ENCODE measurements at regions not wholly inside any gene's neighbourhood (a gene's known extent, or its start where the extent isn't known, plus 50 kb on each side); places are given as distances from the start of the nearest gene placed in this dataset.

GRCh38 chr2:189254268-189254883 lies 74.8 kb upstream of the COL5A2 start:
- TF ChIP-seq, protein P1, sequence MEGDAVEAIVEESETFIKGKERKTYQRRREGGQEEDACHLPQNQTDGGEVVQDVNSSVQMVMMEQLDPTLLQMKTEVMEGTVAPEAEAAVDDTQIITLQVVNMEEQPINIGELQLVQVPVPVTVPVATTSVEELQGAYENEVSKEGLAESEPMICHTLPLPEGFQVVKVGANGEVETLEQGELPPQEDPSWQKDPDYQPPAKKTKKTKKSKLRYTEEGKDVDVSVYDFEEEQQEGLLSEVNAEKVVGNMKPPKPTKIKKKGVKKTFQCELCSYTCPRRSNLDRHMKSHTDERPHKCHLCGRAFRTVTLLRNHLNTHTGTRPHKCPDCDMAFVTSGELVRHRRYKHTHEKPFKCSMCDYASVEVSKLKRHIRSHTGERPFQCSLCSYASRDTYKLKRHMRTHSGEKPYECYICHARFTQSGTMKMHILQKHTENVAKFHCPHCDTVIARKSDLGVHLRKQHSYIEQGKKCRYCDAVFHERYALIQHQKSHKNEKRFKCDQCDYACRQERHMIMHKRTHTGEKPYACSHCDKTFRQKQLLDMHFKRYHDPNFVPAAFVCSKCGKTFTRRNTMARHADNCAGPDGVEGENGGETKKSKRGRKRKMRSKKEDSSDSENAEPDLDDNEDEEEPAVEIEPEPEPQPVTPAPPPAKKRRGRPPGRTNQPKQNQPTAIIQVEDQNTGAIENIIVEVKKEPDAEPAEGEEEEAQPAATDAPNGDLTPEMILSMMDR (IDR thresholded peaks at IDR 0.05; ENCODE audit: unreplicated experiment): no peak
- intact Hi-C loops (cut with micrococcal nuclease; ENCODE audit: unreplicated experiment): no loop called here
- no peaks in the 10 kb centered on the region for H3K27me3 Mint-ChIP-seq (ENCODE audit: unreplicated experiment)
- no peak for DNase-seq
- no TSS peak for BruUV-seq (replicated peaks)
- CTCF ChIA-PET: no interaction called here
- peaks cover 7% of the 10 kb centered on the region for H3K4me1 Mint-ChIP-seq (ENCODE audit: low read depth, unreplicated experiment)
- no peaks in the 10 kb centered on the region for H3K36me3 Mint-ChIP-seq (ENCODE audit: insufficient read depth, unreplicated experiment)
- no peak overlapping the region for H3K4me3 Mint-ChIP-seq (ENCODE audit: low read depth, unreplicated experiment)
- H3K27ac Mint-ChIP-seq (ENCODE audit: unreplicated experiment): no peak overlapping the region
- no peaks in the 10 kb centered on the region for H3K9me3 Mint-ChIP-seq (ENCODE audit: low read depth, unreplicated experiment)

DNA sequence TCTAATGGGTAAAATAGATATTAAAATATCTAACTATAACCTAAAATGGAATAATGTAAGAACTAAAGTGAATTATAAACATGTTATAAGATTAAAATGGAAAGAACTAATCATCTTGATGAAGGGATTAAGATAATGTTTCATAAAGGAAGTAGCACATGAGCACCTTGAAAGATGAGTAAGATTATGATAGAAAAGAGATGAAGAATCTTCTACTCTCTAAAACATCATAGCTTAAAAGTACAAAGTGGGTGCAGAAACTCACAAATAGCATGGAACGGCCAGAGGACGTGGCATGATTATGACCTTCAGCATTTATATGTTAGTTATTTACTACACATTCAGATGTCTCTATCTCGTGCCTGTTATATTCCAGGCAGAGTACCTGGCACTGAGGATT lies 76.2 kb upstream of the COL5A2 start:
- TF ChIP-seq, protein P1 (IDR thresholded peaks at IDR 0.05; ENCODE audit: unreplicated experiment): no peak
- H3K27ac Mint-ChIP-seq (ENCODE audit: unreplicated experiment): no peak overlapping the region

DNA sequence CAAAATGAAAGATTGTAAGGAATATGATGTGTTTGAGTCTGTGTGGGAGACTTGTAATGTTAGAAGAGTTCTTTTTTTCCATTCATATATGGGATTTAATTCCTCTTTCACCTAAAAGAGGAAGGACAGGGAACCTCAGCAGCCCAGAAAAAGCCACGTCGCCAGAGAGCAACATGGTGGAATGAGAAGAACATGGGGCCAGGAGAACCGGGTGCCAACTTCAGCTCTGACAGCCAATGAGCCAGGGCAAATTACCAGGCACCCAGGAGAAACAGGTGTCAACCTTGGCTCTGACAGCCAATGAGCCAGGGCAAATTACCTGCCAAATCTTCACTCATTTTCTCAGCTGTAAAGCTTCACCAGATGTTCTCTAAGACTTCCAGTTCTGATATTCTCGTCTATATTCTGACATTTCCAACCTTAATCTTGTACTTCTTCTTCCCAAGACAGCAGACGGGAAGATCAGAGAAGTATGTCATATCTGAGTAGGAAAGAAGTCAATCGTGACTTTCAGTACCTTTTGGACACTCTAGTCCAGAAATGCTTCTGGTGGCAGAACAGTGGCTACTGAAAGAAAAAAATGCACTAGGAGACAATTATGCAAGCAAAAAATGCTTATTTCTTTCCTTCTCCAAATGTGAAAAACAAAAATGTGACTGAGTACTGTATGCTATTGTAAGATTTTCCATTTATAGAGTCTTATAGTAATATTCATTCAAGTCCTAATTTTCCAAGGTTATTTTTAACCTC lies 79.2 kb upstream of the COL5A2 start:
- TF ChIP-seq, protein P1 (IDR thresholded peaks at IDR 0.05; ENCODE audit: unreplicated experiment): no peak
- no peak overlapping the region for H3K27ac Mint-ChIP-seq (ENCODE audit: unreplicated experiment)
- H3K4me3 Mint-ChIP-seq (ENCODE audit: low read depth, unreplicated experiment): no peak overlapping the region
- no TSS peak for BruUV-seq (replicated peaks)
- intact Hi-C loops (cut with micrococcal nuclease; ENCODE audit: unreplicated experiment): no loop called here
- CTCF ChIA-PET: no interaction called here
- peaks cover 3% of the 10 kb centered on the region for H3K4me1 Mint-ChIP-seq (ENCODE audit: low read depth, unreplicated experiment)
- no peak for DNase-seq
- no peaks in the 10 kb centered on the region for H3K27me3 Mint-ChIP-seq (ENCODE audit: unreplicated experiment)
- H3K36me3 Mint-ChIP-seq (ENCODE audit: insufficient read depth, unreplicated experiment): no peaks in the 10 kb centered on the region
- no peaks in the 10 kb centered on the region for H3K9me3 Mint-ChIP-seq (ENCODE audit: low read depth, unreplicated experiment)

More for the DNA sequence above, 76.2 kb upstream of the COL5A2 start:
- DNase-seq: no peak
- peaks cover 7% of the 10 kb centered on the region for H3K4me1 Mint-ChIP-seq (ENCODE audit: low read depth, unreplicated experiment)
- CTCF ChIA-PET: no interaction called here
- H3K36me3 Mint-ChIP-seq (ENCODE audit: insufficient read depth, unreplicated experiment): no peaks in the 10 kb centered on the region
- H3K4me3 Mint-ChIP-seq (ENCODE audit: low read depth, unreplicated experiment): no peak overlapping the region
- H3K9me3 Mint-ChIP-seq (ENCODE audit: low read depth, unreplicated experiment): no peaks in the 10 kb centered on the region
- H3K27me3 Mint-ChIP-seq (ENCODE audit: unreplicated experiment): no peaks in the 10 kb centered on the region
- intact Hi-C loops (cut with micrococcal nuclease; ENCODE audit: unreplicated experiment): no loop called here
- no TSS peak for BruUV-seq (replicated peaks)

DNA sequence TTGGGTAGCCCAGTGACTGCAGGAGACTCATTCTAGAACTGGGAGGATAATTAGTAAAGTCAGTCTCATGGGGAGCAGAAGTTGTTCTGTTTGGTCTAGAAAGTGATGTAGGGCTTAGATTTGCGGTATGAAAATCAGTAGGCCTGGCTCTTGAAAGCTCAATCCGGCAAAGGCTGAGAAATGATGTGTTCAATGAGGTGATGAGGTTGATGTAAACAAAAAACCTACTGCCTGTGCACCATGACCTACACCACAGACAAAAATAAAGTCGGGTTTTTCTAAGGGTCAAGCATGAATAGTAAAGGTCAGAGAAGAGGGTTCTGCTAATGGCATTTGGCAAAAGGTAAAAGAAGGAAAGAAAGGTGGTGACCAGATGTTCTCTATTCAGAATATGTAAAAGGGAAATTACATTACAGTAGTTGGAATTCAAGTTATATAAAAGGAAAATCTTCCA lies 80.8 kb upstream of the COL5A2 start:
- no peaks in the 10 kb centered on the region for H3K4me1 Mint-ChIP-seq (ENCODE audit: low read depth, unreplicated experiment)
- H3K36me3 Mint-ChIP-seq (ENCODE audit: insufficient read depth, unreplicated experiment): no peaks in the 10 kb centered on the region
- CTCF ChIA-PET: no interaction called here
- no peak overlapping the region for H3K27ac Mint-ChIP-seq (ENCODE audit: unreplicated experiment)
- H3K27me3 Mint-ChIP-seq (ENCODE audit: unreplicated experiment): no peaks in the 10 kb centered on the region
- TF ChIP-seq, protein P1 (IDR thresholded peaks at IDR 0.05; ENCODE audit: unreplicated experiment): no peak
- no peak overlapping the region for H3K4me3 Mint-ChIP-seq (ENCODE audit: low read depth, unreplicated experiment)
- DNase-seq: no peak
- H3K9me3 Mint-ChIP-seq (ENCODE audit: low read depth, unreplicated experiment): peaks cover 2% of the 10 kb centered on the region
- intact Hi-C loops (cut with micrococcal nuclease; ENCODE audit: unreplicated experiment): no loop called here
- no TSS peak for BruUV-seq (replicated peaks)
